ENCODE measurements at regions not wholly inside any gene's neighbourhood (a gene's known extent, or its start where the extent isn't known, plus 50 kb on each side); places are given as distances from the start of the nearest gene placed in this dataset.

- no peaks in the 10 kb centered on the region for H4K20me1 ChIP-seq (ENCODE audit: control insufficient read depth, insufficient read depth, low read length, poor library complexity, severe bottlenecking)
- no peak for DNase-seq
- H3K4me3 ChIP-seq (ENCODE audit: control extremely low read depth in 1 of 5, extremely low read depth in 1 of 5, insufficient read depth in 1 of 5, low read depth in 2 of 5, low read length in 4 of 5), result no peak overlapping the region
- no peaks in the 10 kb centered on the region for H3K27me3 ChIP-seq (replicated peaks in 1 of 4; ENCODE audit: control extremely low read depth in 1 of 4, control insufficient read depth in 3 of 4, insufficient read depth in 4 of 4, low read length in 3 of 4)
- H3K9me3 Mint-ChIP-seq (ENCODE audit: insufficient read depth), result peaks cover 4% of the 10 kb centered on the region
- H3K9ac ChIP-seq (ENCODE audit: low read length), result no peak overlapping the region
- H3K4me2 ChIP-seq (replicated peaks; ENCODE audit: low read depth, low read length, poor library complexity, severe bottlenecking), result no peak overlapping the region
- TF ChIP-seq CTCF (IDR thresholded peaks at IDR 0.05) (no peak), EZH2 (IDR thresholded peaks at IDR 0.05; ENCODE audit: borderline replicate concordance, insufficient read depth, low read depth, low read length, poor library complexity, severe bottlenecking) (no peak)
- H3K4me1 ChIP-seq (ENCODE audit: control insufficient read depth in 2 of 2, insufficient read depth in 2 of 2, low read length in 2 of 2), result no peaks in the 10 kb centered on the region
- ChIA-PET POLR2A (no interaction called here), CTCF (no interaction called here)
- no peak overlapping the region for H2AFZ ChIP-seq (ENCODE audit: insufficient read depth, low read depth, low read length, poor library complexity, severe bottlenecking)
- 100% methylated on average over 2 of the region's 3 CpGs for WGBS (ENCODE audit: insufficient coverage)
- H3K27me3 Mint-ChIP-seq, result no peaks in the 10 kb centered on the region
- no peak overlapping the region for H3K27ac ChIP-seq (ENCODE audit: low read length in 2 of 2)
- no peak overlapping the region for H3K27ac Mint-ChIP-seq
- no peaks in the 10 kb centered on the region for H3K36me3 ChIP-seq (replicated peaks in 1 of 2; ENCODE audit: control extremely low read depth in 1 of 2, control insufficient read depth in 1 of 2, extremely low read depth in 1 of 2, insufficient read depth in 2 of 2, low read length in 1 of 2)
- H3K9me3 ChIP-seq (ENCODE audit: control extremely low read depth in 1 of 3, control insufficient read depth in 2 of 3, insufficient read depth in 1 of 3, low read length in 2 of 3), result no peaks in the 10 kb centered on the region
- no peak overlapping the region for H3K4me3 Mint-ChIP-seq
- H3K4me1 Mint-ChIP-seq, result no peaks in the 10 kb centered on the region
- H3K79me2 ChIP-seq (ENCODE audit: control insufficient read depth, insufficient read depth, low read length), result no peaks in the 10 kb centered on the region
- ATAC-seq (ENCODE audit: low read depth), result no peak
- intact Hi-C loops (cut with micrococcal nuclease), result no loop called here
These were observed 701.7 kb upstream of the EPHA7 start for GRCh38 chr6:94121094-94121493.

GRCh38 chr6:94099072-94099471 lies 679.7 kb upstream of the EPHA7 start:
- ChIA-PET POLR2A (no interaction called here), CTCF (no interaction called here)
- no peaks in the 10 kb centered on the region for H3K27me3 Mint-ChIP-seq
- H3K4me3 ChIP-seq (ENCODE audit: control extremely low read depth in 1 of 5, extremely low read depth in 1 of 5, insufficient read depth in 1 of 5, low read depth in 2 of 5, low read length in 4 of 5), result no peak overlapping the region
- no peaks in the 10 kb centered on the region for H3K4me1 ChIP-seq (ENCODE audit: control insufficient read depth in 2 of 2, insufficient read depth in 2 of 2, low read length in 2 of 2)
- no peak overlapping the region for H3K4me2 ChIP-seq (replicated peaks; ENCODE audit: low read depth, low read length, poor library complexity, severe bottlenecking)
- H3K9ac ChIP-seq (ENCODE audit: low read length), result no peak overlapping the region
- WGBS (ENCODE audit: insufficient coverage), result 93% methylated on average over 2 of the region's 4 CpGs
- intact Hi-C loops (cut with micrococcal nuclease), result no loop called here
- no peaks in the 10 kb centered on the region for H3K4me1 Mint-ChIP-seq
- H3K9me3 Mint-ChIP-seq (ENCODE audit: insufficient read depth), result no peaks in the 10 kb centered on the region
- H3K27ac Mint-ChIP-seq, result no peak overlapping the region
- H3K79me2 ChIP-seq (ENCODE audit: control insufficient read depth, insufficient read depth, low read length), result no peaks in the 10 kb centered on the region
- no peaks in the 10 kb centered on the region for H3K9me3 ChIP-seq (ENCODE audit: control extremely low read depth in 1 of 3, control insufficient read depth in 2 of 3, insufficient read depth in 1 of 3, low read length in 2 of 3)
- TF ChIP-seq CTCF (IDR thresholded peaks at IDR 0.05) (no peak), EZH2 (IDR thresholded peaks at IDR 0.05; ENCODE audit: borderline replicate concordance, insufficient read depth, low read depth, low read length, poor library complexity, severe bottlenecking) (no peak)
- no peaks in the 10 kb centered on the region for H3K27me3 ChIP-seq (replicated peaks in 1 of 4; ENCODE audit: control extremely low read depth in 1 of 4, control insufficient read depth in 3 of 4, insufficient read depth in 4 of 4, low read length in 3 of 4)
- no peaks in the 10 kb centered on the region for H4K20me1 ChIP-seq (ENCODE audit: control insufficient read depth, insufficient read depth, low read length, poor library complexity, severe bottlenecking)
- ATAC-seq (ENCODE audit: low read depth), result no peak
- no peak overlapping the region for H2AFZ ChIP-seq (ENCODE audit: insufficient read depth, low read depth, low read length, poor library complexity, severe bottlenecking)
- DNase-seq, result no peak
- H3K36me3 ChIP-seq (replicated peaks in 1 of 2; ENCODE audit: control extremely low read depth in 1 of 2, control insufficient read depth in 1 of 2, extremely low read depth in 1 of 2, insufficient read depth in 2 of 2, low read length in 1 of 2), result no peaks in the 10 kb centered on the region
- no peak overlapping the region for H3K4me3 Mint-ChIP-seq
- H3K27ac ChIP-seq (ENCODE audit: low read length in 2 of 2), result no peak overlapping the region

Data from B cell (primary cell).